ENCODE measurements at regions not wholly inside any gene's neighbourhood (a gene's known extent, or its start where the extent isn't known, plus 50 kb on each side); places are given as distances from the start of the nearest gene placed in this dataset.

DNA sequence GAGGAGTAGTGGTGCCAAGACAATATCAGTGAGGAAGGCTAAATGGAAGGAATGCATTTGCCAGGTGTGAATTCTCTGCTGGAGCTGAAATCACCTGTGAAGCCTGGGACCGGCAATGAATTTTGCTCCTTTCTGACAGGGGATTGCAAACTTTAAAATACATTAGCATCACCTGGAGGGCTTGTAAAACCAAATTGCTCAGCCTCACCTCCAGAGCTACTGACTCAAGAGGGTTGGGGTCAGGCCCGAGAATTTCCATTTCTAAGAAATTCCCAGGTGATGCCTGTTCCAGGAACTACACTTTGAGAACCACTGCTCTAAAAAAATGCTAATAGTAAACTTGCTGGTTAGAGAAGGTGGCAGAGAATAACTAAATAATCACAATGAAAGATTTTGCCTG lies 445.6 kb upstream of the RBMS3 start:
- DNase-seq = no peak

DNA sequence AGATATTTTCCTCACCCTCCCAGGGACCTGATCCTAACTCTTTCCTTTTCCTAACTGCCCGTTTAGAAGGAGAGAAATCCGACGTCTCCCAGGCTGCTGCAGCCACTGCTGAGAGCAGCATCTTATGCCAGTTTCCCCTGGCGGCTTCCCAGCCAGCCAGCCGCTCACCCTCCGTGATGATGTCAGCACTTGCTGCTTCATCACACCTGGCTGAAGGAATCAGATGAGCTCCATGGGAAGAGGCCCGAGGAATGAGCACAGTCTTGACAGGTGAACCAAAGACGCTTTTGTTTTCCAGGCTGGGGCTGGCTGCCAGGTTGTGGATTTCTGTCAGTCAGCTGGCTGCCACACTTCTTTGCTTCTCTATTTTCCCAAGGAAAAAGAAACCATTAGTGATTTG lies 445.1 kb upstream of the RBMS3 start:
- no peak for DNase-seq

DNA sequence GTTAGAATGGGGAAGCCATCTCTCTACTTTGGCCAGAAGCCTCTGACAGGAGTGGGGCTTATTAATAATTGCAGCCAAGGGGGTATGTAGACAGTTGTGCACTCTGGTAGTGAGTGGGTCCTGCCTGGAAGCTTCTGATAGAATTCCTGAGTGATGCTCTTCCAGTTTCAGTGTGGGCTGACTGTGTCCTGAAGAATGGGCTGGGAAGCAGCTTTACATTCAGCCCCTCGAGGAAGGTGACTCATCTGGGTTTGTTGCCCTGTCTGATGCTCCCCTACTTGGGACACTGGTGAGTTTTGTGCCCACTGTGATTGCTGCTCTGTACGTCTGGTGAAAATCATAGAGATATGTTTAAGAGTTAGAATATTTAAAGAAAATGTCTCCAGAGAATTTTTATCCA lies 444.7 kb upstream of the RBMS3 start:
- no peak for DNase-seq

GRCh38 chr3:28840976-28841376 lies 439.9 kb upstream of the RBMS3 start:
- no peak for DNase-seq

GRCh38 chr3:28841441-28841840 lies 439.4 kb upstream of the RBMS3 start:
- DNase-seq = no peak

DNA sequence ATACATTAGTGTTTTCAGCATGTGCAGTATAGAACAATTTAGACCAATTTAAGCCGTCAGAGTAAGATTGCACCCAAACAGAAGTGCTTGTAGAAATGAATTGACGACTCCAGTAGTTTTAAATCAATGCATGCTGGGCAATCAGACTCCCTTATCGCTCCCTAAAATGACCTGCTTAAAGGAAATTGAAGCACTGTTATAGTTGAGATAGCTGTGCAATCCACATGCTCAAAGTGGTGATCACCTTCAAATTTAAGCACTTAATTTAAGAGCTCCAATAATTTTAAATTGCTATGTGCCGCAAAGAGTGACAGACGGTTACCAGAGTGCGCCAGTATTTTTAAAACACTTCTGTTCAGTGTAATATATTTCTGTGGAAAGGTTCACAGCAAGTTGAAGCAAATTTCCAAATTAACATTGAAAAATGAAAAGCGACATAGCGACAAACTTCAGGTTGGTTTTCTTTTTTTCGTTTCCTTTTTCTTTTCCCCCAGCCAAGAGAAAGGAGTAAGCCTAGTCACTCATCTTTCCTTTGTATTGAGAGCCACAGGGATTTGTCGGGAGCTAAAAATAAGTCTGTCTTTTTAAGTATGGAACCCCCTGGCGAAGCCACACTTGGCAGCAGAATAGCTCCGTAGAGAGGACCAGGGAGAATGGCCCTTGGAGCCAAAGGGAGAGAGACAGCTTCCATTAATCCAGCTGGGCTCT lies 436.4 kb upstream of the RBMS3 start:
- no peak for DNase-seq

DNA sequence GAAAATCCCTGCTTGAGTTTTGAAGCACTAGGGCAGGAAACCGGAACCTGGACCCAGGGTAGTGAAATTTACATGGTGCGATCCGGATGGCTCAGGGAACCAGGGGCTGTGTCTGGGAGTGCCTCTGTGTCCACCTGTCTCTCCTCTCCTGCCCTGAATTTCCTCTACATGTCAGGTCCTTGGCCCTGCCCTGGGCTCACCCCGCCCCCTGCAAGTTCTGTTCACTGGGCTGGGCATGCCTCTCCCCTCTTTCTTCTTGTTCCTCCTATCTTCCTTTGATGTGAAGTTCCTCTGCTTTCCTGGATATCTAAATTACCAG lies 435.9 kb upstream of the RBMS3 start:
- no peak for DNase-seq

GRCh38 chr3:28846971-28847478 lies 433.8 kb upstream of the RBMS3 start:
- no peak for DNase-seq

- no peak for DNase-seq
Observed at GRCh38 chr3:28847736-28848135, 433.1 kb upstream of the RBMS3 start.

DNA sequence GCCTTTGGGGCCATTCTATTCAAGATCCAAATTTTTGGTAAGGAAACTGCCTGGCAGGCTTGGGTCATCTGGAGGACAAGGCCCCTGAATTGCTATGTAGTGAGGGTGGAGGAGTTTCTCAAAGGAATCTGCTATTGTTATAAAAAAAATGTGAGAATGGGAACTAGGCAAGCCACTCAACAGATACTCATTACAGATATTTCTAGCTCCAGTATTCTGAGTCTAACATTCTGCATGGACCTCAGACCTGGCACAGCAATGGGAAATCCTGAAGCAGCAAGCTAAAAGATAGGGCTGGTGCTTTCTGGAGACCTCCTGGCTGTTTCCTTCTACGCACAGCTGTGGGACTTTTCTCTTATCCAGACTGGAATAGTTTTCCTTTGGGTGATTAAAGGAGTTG lies 430.7 kb upstream of the RBMS3 start:
- DNase-seq = no peak

GRCh38 chr3:28853830-28854229 lies 427.0 kb upstream of the RBMS3 start:
- no peak for DNase-seq

DNA sequence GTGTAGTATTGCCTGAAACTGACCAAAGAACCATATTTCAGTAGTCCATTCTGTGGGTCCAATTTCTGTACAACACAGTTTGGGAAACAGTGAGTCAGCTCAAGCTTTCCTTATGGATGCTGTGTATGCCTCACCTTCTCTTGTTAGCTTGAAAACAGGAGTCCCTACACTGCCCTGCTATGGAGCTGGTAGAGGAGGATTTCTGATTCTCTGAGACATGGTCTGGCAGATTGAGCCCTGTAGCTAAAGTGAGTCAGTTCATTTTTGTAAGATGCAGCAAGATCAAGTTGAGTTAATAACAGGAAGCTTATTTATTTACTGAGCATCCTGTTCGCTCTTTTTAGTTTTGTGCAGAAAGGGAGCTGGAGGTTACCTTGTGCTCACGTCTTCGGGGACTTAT lies 424.1 kb upstream of the RBMS3 start:
- DNase-seq = no peak

GRCh38 chr3:28859897-28860296 lies 421.0 kb upstream of the RBMS3 start:
- DNase-seq = no peak

DNA sequence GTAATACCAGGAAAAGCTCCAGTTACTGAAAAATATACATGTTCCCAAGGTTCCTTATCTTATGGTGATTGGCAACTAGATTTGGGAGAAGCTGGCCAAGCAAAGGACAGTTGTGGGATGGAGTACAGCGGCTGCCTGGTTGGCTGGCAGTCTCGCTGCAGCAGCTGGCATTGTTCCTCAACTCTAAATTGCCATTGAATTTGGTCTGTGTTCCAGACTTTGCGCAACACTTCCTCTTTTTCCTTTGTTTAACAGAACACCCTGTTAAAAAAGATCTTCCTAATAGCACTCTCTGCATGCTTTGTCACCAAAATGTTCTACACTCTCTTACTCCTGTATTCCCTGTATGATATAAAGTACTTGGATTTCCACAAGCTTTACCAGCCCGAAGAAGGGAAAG lies 420.6 kb upstream of the RBMS3 start:
- DNase-seq = no peak

GRCh38 chr3:28863186-28863585 lies 417.7 kb upstream of the RBMS3 start:
- DNase-seq = no peak

DNA sequence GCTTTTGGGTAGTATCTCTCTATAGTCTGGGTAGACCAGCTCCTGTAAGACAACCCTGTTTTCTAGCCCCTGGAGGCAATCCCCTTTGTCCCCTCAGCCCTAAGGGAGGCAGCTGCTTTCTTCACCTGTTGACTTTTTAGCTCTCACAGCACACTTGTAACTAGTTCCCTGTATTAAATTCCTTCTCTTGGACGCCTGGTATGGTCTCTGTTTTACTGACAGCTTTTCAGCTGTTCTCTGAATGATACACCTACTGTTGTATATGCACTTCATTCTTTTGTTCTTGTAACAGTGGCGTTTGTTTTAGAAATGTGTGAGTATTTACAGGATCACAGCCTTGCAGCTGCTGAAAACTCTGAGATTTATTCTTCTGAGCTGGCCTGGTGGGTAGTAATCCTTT lies 413.0 kb upstream of the RBMS3 start:
- no peak for DNase-seq

GRCh38 chr3:28868897-28869296 lies 412.0 kb upstream of the RBMS3 start:
- no peak for DNase-seq

- no peak for DNase-seq
Observed at GRCh38 chr3:28877912-28878311, 403.0 kb upstream of the RBMS3 start.

DNA sequence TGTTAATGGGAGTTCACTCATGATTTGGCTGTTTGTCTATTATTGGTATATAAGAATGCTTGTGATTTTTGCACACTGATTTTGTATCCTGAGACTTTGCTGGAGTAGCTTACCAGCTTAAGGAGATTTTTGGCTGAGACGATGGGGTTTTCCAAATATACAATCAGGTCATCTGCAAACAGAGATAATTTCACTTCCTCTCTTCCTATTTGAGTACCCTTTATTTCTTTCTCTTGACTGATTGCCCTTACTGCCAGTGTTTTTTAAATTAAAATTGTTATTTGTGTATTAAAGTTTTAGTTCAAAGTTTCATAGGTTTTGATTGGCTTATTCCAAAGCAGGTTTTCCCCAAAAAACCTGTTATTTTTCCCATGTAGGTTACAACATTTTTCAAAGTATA lies 390.5 kb upstream of the RBMS3 start:
- no peak for DNase-seq

DNA sequence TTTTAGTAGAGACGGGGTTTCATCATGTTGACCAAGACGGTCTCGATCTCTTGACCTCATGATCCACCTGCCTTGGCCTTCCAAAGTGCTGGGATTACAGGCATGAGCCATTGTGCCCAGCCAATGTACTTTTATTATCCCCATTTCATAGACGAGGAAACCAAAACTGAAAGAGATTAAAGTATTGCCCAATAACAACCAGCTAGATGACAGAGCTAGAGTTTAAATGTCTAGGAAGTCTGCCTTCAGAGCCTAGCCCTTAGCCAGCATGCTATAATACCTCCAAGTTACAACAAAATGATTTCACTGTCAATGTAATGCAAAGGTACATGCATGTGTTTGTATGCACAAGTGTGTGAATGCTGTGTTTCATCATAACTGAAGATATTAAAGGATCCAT lies 389.4 kb upstream of the RBMS3 start:
- no peak for DNase-seq

DNA sequence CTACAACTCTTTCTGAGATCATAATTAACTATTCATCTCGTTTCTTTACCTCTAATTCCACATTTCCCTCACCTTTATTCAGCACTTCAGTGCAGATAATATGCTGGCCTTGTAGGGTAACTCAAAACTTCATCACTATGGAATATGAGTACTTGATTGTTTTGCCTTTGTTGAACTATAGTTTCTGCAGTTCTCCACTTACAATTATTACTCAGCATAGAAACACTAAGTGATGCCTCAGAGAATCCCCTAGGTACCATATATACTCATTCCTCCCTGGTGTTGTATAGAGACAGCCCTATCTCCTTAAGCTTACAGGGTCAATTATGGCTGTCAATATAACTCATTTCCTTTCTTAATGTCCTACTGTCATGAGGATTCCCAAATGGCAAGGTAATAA lies 380.6 kb upstream of the RBMS3 start:
- no peak for DNase-seq

- DNase-seq = no peak
Observed at GRCh38 chr3:28901018-28901417, 379.9 kb upstream of the RBMS3 start.

DNA sequence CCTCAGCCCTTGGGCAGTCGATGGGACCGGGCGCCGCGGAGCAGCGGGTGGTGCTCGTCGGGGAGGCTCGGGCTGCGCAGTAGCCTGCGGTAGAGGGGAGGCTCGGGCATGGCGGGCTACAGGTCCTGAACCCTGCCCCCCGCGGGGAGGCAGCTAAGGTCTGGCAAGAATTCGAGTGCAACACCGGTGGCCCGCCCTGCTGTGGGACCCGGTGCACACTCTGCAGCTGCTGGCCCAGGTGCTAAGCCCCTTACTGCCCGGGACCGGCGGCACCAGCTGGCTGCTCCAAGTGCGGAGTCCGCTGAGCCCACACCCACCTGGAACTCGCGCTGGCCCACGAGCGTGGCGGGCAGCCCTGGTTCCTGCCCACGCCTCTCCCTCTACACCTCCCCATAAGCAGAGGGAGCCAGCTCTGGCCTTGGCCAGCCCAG lies 377.7 kb upstream of the RBMS3 start:
- no peak for DNase-seq

GRCh38 chr3:28905798-28906197 lies 375.1 kb upstream of the RBMS3 start:
- DNase-seq = no peak

GRCh38 chr3:28906561-28907310 lies 374.1 kb upstream of the RBMS3 start:
- DNase-seq = no peak
